Skeletal muscle tissue (tissue), 3 donors: ENCODE measurements at regions not wholly inside any gene's neighbourhood (a gene's known extent, or its start where the extent isn't known, plus 50 kb on each side); places are given as distances from the start of the nearest gene placed in this dataset.

Experiments
- H3K27ac ChIP-seq: one replicate; pipeline ENCODE4 v1.7.0; 2013; ENCODE audit warnings: mild to moderate bottlenecking, low read depth, low read length, inconsistent platforms
- H3K27me3 ChIP-seq, 3 donors: one replicate each; pipeline ENCODE4 v1.7.0; 2013; ENCODE audit warnings: low read length in 3 of 3; ENCODE audit not compliant: control insufficient read depth in 3 of 3, insufficient read depth in 3 of 3
- H3K36me3 ChIP-seq, 3 donors: one replicate each; pipeline ENCODE4 v1.7.0; 2013; ENCODE audit warnings: low read length in 3 of 3; ENCODE audit not compliant: control insufficient read depth in 3 of 3, insufficient read depth in 3 of 3
- H3K4me1 ChIP-seq, 3 donors: one replicate each; pipeline ENCODE4 v1.7.0; 2013; ENCODE audit warnings: low read length in 3 of 3, mild to moderate bottlenecking in 3 of 3; ENCODE audit not compliant: control insufficient read depth in 3 of 3, insufficient read depth in 3 of 3
- H3K4me3 ChIP-seq, 3 donors: one replicate each; pipeline ENCODE4 v1.7.0; 2013; ENCODE audit warnings: low read length in 3 of 3
- H3K9ac ChIP-seq, 3 donors: one replicate each; pipeline ENCODE4 v1.7.0; 2013; ENCODE audit warnings: low read length in 3 of 3, mild to moderate bottlenecking in 3 of 3, moderate library complexity in 2 of 3, low read depth in 1 of 3
- H3K9me3 ChIP-seq, 3 donors: one replicate each; pipeline ENCODE4 v1.7.0; 2013; ENCODE audit warnings: low read length in 3 of 3; ENCODE audit not compliant: control insufficient read depth in 3 of 3
- donor health status: Osteomylitis.

- H3K27ac ChIP-seq, result no peak overlapping the region
- H3K27me3 ChIP-seq, result no peaks in the 10 kb centered on the region
- H3K9ac ChIP-seq, result no peak overlapping the region
- no peaks in the 10 kb centered on the region for H3K9me3 ChIP-seq
- no peaks in the 10 kb centered on the region for H3K36me3 ChIP-seq
- no peak overlapping the region for H3K4me3 ChIP-seq
- H3K4me1 ChIP-seq, result peaks cover 0 to 6% (median 2%) of the 10 kb centered on the region in 3 donors
Measured at GRCh38 chr2:9137379-9138150, 69.0 kb upstream of the ASAP2 start.

- Histone ChIP-seq H3K4me1 (peaks cover 0 to 4% (median 0%) of the 10 kb centered on the region in 3 donors), H3K9me3 (no peaks in the 10 kb centered on the region), H3K36me3 (no peaks in the 10 kb centered on the region), H3K9ac (no peak overlapping the region), H3K4me3 (no peak overlapping the region), H3K27ac (no peak overlapping the region), H3K27me3 (no peaks in the 10 kb centered on the region)
Measured at GRCh38 chr2:9135822-9136558, 70.6 kb upstream of the ASAP2 start.

DNA sequence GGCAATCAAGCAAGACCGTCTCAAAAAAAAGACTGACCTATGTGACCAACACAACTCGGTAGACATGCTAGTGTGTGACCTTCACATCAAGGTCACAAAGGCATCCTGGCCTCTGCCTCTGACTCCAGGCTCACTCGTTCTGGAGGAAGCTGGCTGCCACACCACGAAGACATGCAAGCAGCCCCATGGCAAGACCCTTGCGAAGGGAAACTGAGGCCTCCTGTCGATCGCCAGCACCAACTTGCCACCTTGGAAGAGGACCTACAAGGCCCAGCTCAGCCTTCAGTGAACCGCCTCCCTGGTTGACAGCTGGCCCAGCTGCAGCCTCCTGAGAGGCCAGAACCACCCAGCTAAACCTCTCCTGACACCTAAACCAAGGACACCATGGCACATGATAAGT is 79.3 kb upstream of the ASAP2 start:
- Histone ChIP-seq H3K4me3 (no peak overlapping the region), H3K36me3 (no peaks in the 10 kb centered on the region), H3K4me1 (peaks cover 0 to 2% (median 2%) of the 10 kb centered on the region in 3 donors), H3K9me3 (no peaks in the 10 kb centered on the region), H3K27ac (no peak overlapping the region), H3K27me3 (peaks cover 0 to 4% (median 0%) of the 10 kb centered on the region in 3 donors), H3K9ac (no peak overlapping the region)

DNA sequence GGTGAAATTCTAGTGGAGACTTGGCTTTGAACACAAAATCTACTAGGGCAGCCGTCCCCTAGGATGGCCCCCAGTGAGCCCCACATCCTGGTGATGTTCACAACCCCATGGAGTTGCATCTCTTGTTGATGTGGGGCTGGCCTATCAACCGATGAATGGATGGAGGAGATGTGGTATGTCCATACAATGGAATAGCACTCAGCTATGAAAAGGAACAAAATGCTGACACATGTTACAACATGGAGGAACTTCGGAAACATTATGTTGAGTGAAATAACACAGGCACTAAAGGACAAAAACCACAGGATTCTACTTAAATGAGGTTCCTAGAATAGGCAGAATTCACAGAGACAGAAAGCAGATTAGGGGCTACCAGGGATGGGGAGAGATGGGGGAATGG is 80.1 kb upstream of the ASAP2 start:
- H3K4me3 ChIP-seq, result no peak overlapping the region
- peaks cover 0 to 2% (median 2%) of the 10 kb centered on the region in 3 donors for H3K4me1 ChIP-seq
- H3K36me3 ChIP-seq, result no peaks in the 10 kb centered on the region
- no peaks in the 10 kb centered on the region for H3K9me3 ChIP-seq
- no peak overlapping the region for H3K9ac ChIP-seq
- H3K27me3 ChIP-seq, result peaks cover 0 to 4% (median 0%) of the 10 kb centered on the region in 3 donors
- H3K27ac ChIP-seq, result no peak overlapping the region

- Histone ChIP-seq H3K9me3 (no peaks in the 10 kb centered on the region), H3K27ac (no peak overlapping the region), H3K36me3 (no peaks in the 10 kb centered on the region), H3K4me1 (peaks cover 0 to 2% (median 2%) of the 10 kb centered on the region in 3 donors), H3K9ac (no peak overlapping the region), H3K4me3 (no peak overlapping the region), H3K27me3 (peaks cover 0 to 4% (median 0%) of the 10 kb centered on the region in 3 donors)
Measured at GRCh38 chr2:9124231-9124741, 82.3 kb upstream of the ASAP2 start.

DNA sequence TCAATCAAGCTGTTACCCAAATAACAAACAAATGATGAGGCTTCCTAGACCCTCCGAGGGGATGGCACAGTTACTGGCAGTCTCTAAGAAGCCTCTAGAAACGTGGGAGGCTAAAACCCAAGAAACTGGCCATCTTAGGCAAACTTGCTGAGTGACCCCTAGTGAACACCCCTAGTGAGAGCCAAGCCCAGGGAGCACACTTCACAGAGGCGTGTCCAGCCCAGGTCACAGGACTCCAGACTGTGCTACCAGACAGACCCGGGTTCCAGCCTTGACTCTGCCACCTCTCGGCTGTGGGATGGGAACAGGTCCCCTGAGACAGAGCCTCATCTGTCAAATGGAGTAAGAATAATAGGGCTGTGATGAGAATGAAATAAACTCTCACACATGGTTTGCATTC is 83.5 kb upstream of the ASAP2 start:
- peaks cover 0 to 4% (median 0%) of the 10 kb centered on the region in 3 donors for H3K27me3 ChIP-seq
- H3K27ac ChIP-seq, result no peak overlapping the region
- no peak overlapping the region for H3K9ac ChIP-seq
- peaks cover 0 to 2% (median 2%) of the 10 kb centered on the region in 3 donors for H3K4me1 ChIP-seq
- H3K36me3 ChIP-seq, result no peaks in the 10 kb centered on the region
- no peak overlapping the region for H3K4me3 ChIP-seq
- H3K9me3 ChIP-seq, result no peaks in the 10 kb centered on the region

DNA sequence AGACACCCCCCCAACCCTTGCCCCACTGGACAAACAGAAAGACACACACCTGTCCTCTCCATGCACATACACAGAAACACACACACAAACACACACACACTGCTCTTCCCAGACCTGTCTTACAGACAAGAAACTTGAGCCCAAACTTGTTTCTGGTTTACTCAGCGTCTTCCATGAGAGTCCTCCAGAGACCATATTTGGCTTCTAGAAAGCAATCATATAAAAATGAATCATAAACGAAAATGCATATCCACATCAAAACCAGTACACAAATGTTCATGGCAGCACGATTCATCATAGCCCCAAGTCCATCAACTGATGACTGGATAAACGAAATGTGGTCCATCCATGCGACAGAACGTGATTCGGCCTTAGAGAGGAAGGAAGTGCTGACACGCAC is 84.2 kb upstream of the ASAP2 start:
- Histone ChIP-seq H3K9me3 (no peaks in the 10 kb centered on the region), H3K27me3 (peaks cover 0 to 4% (median 0%) of the 10 kb centered on the region in 3 donors), H3K4me1 (peaks cover 0 to 2% (median 2%) of the 10 kb centered on the region in 3 donors), H3K4me3 (no peak overlapping the region), H3K36me3 (no peaks in the 10 kb centered on the region), H3K9ac (no peak overlapping the region), H3K27ac (no peak overlapping the region)

- Histone ChIP-seq H3K4me1 (no peaks in the 10 kb centered on the region), H3K36me3 (no peaks in the 10 kb centered on the region), H3K27me3 (peaks cover 0 to 4% (median 0%) of the 10 kb centered on the region in 3 donors), H3K4me3 (no peak overlapping the region), H3K27ac (no peak overlapping the region), H3K9me3 (no peaks in the 10 kb centered on the region), H3K9ac (no peak overlapping the region)
Measured at GRCh38 chr2:9118383-9118960, 88.1 kb upstream of the ASAP2 start.

GRCh38 chr2:9115229-9115628 is 91.4 kb upstream of the ASAP2 start:
- Histone ChIP-seq H3K36me3 (no peaks in the 10 kb centered on the region), H3K9me3 (no peaks in the 10 kb centered on the region), H3K27ac (no peak overlapping the region), H3K27me3 (no peaks in the 10 kb centered on the region), H3K9ac (no peak overlapping the region), H3K4me1 (no peaks in the 10 kb centered on the region), H3K4me3 (no peak overlapping the region)

- Histone ChIP-seq H3K9ac (no peak overlapping the region), H3K27me3 (no peaks in the 10 kb centered on the region), H3K27ac (no peak overlapping the region), H3K4me3 (no peak overlapping the region), H3K9me3 (no peaks in the 10 kb centered on the region), H3K4me1 (no peaks in the 10 kb centered on the region), H3K36me3 (no peaks in the 10 kb centered on the region)
Measured at GRCh38 chr2:9114458-9114857, 92.2 kb upstream of the ASAP2 start.
